GM04504 (cell line): ENCODE measurements at regions not wholly inside any gene's neighbourhood (a gene's known extent, or its start where the extent isn't known, plus 50 kb on each side); places are given as distances from the start of the nearest gene placed in this dataset.
"Not testable (repeated sequence)": the region's sequence is repeated elsewhere in the genome, so short reads cannot be mapped to it uniquely, and the experiment has no call there.

Experiments used
- DNase-seq: peaks from one replicate; pipeline ENCODE4 v3.0.0-alpha.2; 2012; ENCODE audit warnings: low read depth

GRCh38 chr13:74289861-74290773 lies 155.9 kb upstream of the KLF12 start:
- no peak for DNase-seq

GRCh38 chr13:74289107-74289506 lies 154.9 kb upstream of the KLF12 start:
- DNase-seq = no peak

- DNase-seq = no peak
Observed at GRCh38 chr13:74288361-74288911, 154.2 kb upstream of the KLF12 start.

- DNase-seq = no peak
Observed at GRCh38 chr13:74287724-74288169, 153.5 kb upstream of the KLF12 start.

GRCh38 chr13:74280795-74281490 lies 146.7 kb upstream of the KLF12 start:
- DNase-seq = no peak

- DNase-seq = no peak
Observed at GRCh38 chr13:74280093-74280794, 146.0 kb upstream of the KLF12 start.

- DNase-seq = no peak
Observed at GRCh38 chr13:74278901-74279300, 144.7 kb upstream of the KLF12 start.

- DNase-seq = no peak
Observed at GRCh38 chr13:74274916-74275315, 140.7 kb upstream of the KLF12 start.

- DNase-seq = no peak
Observed at GRCh38 chr13:74273581-74273980, 139.4 kb upstream of the KLF12 start.

GRCh38 chr13:74272826-74273225 lies 138.6 kb upstream of the KLF12 start:
- DNase-seq = no peak

GRCh38 chr13:74270018-74270417 lies 135.8 kb upstream of the KLF12 start:
- no peak for DNase-seq

- DNase-seq = no peak
Observed at GRCh38 chr13:74266861-74267260, 132.7 kb upstream of the KLF12 start.

- no peak for DNase-seq
Observed at GRCh38 chr13:74266309-74266708, 132.1 kb upstream of the KLF12 start.

GRCh38 chr13:74264333-74264732 lies 130.1 kb upstream of the KLF12 start:
- no peak for DNase-seq

- not testable (repeated sequence) for DNase-seq
Observed at GRCh38 chr13:74260420-74260819, 126.2 kb upstream of the KLF12 start.

GRCh38 chr13:74259641-74260040 lies 125.4 kb upstream of the KLF12 start:
- DNase-seq = no peak

GRCh38 chr13:74258961-74259360 lies 124.8 kb upstream of the KLF12 start:
- DNase-seq = no peak

- DNase-seq = no peak
Observed at GRCh38 chr13:74256969-74257368, 122.8 kb upstream of the KLF12 start.

GRCh38 chr13:74253161-74253560 lies 119.0 kb upstream of the KLF12 start:
- no peak for DNase-seq

- DNase-seq = no peak
Observed at GRCh38 chr13:74251778-74252519, 117.7 kb upstream of the KLF12 start.

- DNase-seq = peak; percentile 78
Observed at GRCh38 chr13:74250738-74251190, 116.6 kb upstream of the KLF12 start.
